ENCODE measurements at regions not wholly inside any gene's neighbourhood (a gene's known extent, or its start where the extent isn't known, plus 50 kb on each side); places are given as distances from the start of the nearest gene placed in this dataset.

DNA sequence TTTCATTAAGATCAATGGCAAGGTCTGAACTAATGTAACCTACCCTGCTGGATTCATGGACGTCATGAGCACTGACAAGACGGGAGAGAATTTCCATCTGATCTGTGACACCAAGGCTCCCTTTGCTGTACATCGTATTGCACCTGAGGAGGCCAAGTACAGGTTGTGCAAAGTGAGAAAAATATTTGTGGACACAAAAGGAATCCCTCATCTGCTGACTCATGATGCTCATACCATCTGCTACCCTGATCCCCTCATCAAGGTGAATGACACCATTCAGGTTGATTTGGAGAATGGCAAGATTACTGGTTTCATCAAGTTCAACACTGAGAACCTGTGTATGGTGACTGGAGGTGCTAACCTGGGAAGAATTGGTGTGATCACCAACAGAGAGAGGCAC, 82.3 kb upstream of the NDUFV2 start:
- TF ChIP-seq, protein P1, sequence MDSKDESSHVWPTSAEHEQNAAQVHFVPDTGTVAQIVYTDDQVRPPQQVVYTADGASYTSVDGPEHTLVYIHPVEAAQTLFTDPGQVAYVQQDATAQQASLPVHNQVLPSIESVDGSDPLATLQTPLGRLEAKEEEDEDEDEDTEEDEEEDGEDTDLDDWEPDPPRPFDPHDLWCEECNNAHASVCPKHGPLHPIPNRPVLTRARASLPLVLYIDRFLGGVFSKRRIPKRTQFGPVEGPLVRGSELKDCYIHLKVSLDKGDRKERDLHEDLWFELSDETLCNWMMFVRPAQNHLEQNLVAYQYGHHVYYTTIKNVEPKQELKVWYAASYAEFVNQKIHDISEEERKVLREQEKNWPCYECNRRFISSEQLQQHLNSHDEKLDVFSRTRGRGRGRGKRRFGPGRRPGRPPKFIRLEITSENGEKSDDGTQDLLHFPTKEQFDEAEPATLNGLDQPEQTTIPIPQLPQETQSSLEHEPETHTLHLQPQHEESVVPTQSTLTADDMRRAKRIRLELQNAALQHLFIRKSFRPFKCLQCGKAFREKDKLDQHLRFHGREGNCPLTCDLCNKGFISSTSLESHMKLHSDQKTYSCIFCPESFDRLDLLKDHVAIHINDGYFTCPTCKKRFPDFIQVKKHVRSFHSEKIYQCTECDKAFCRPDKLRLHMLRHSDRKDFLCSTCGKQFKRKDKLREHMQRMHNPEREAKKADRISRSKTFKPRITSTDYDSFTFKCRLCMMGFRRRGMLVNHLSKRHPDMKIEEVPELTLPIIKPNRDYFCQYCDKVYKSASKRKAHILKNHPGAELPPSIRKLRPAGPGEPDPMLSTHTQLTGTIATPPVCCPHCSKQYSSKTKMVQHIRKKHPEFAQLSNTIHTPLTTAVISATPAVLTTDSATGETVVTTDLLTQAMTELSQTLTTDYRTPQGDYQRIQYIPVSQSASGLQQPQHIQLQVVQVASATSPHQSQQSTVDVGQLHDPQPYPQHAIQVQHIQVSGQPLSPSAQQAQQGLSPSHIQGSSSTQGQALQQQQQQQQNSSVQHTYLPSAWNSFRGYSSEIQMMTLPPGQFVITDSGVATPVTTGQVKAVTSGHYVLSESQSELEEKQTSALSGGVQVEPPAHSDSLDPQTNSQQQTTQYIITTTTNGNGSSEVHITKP (tag by site-specific recombination; IDR thresholded peaks at IDR 0.05): no peak
- TF ChIP-seq, protein P2, sequence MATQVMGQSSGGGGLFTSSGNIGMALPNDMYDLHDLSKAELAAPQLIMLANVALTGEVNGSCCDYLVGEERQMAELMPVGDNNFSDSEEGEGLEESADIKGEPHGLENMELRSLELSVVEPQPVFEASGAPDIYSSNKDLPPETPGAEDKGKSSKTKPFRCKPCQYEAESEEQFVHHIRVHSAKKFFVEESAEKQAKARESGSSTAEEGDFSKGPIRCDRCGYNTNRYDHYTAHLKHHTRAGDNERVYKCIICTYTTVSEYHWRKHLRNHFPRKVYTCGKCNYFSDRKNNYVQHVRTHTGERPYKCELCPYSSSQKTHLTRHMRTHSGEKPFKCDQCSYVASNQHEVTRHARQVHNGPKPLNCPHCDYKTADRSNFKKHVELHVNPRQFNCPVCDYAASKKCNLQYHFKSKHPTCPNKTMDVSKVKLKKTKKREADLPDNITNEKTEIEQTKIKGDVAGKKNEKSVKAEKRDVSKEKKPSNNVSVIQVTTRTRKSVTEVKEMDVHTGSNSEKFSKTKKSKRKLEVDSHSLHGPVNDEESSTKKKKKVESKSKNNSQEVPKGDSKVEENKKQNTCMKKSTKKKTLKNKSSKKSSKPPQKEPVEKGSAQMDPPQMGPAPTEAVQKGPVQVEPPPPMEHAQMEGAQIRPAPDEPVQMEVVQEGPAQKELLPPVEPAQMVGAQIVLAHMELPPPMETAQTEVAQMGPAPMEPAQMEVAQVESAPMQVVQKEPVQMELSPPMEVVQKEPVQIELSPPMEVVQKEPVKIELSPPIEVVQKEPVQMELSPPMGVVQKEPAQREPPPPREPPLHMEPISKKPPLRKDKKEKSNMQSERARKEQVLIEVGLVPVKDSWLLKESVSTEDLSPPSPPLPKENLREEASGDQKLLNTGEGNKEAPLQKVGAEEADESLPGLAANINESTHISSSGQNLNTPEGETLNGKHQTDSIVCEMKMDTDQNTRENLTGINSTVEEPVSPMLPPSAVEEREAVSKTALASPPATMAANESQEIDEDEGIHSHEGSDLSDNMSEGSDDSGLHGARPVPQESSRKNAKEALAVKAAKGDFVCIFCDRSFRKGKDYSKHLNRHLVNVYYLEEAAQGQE (tag by site-specific recombination; IDR thresholded peaks at IDR 0.05): no peak
- TF ChIP-seq, protein P3, sequence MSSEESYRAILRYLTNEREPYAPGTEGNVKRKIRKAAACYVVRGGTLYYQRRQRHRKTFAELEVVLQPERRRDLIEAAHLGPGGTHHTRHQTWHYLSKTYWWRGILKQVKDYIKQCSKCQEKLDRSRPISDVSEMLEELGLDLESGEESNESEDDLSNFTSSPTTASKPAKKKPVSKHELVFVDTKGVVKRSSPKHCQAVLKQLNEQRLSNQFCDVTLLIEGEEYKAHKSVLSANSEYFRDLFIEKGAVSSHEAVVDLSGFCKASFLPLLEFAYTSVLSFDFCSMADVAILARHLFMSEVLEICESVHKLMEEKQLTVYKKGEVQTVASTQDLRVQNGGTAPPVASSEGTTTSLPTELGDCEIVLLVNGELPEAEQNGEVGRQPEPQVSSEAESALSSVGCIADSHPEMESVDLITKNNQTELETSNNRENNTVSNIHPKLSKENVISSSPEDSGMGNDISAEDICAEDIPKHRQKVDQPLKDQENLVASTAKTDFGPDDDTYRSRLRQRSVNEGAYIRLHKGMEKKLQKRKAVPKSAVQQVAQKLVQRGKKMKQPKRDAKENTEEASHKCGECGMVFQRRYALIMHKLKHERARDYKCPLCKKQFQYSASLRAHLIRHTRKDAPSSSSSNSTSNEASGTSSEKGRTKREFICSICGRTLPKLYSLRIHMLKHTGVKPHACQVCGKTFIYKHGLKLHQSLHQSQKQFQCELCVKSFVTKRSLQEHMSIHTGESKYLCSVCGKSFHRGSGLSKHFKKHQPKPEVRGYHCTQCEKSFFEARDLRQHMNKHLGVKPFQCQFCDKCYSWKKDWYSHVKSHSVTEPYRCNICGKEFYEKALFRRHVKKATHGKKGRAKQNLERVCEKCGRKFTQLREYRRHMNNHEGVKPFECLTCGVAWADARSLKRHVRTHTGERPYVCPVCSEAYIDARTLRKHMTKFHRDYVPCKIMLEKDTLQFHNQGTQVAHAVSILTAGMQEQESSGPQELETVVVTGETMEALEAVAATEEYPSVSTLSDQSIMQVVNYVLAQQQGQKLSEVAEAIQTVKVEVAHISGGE (tag by site-specific recombination; conservative IDR thresholded peaks at IDR 0.05; ENCODE audit: low read depth): no peak
- TF ChIP-seq, protein P4, sequence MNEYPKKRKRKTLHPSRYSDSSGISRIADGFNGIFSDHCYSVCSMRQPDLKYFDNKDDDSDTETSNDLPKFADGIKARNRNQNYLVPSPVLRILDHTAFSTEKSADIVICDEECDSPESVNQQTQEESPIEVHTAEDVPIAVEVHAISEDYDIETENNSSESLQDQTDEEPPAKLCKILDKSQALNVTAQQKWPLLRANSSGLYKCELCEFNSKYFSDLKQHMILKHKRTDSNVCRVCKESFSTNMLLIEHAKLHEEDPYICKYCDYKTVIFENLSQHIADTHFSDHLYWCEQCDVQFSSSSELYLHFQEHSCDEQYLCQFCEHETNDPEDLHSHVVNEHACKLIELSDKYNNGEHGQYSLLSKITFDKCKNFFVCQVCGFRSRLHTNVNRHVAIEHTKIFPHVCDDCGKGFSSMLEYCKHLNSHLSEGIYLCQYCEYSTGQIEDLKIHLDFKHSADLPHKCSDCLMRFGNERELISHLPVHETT (tag by site-specific recombination; IDR thresholded peaks at IDR 0.05): no peak
- TF ChIP-seq ZNF274 (IDR thresholded peaks at IDR 0.05; ENCODE audit: low read length): no peak
- TF ChIP-seq ZNF274 (tag by site-specific recombination; IDR thresholded peaks at IDR 0.05; ENCODE audit: borderline replicate concordance): no peak
- TF ChIP-seq, protein P5, sequence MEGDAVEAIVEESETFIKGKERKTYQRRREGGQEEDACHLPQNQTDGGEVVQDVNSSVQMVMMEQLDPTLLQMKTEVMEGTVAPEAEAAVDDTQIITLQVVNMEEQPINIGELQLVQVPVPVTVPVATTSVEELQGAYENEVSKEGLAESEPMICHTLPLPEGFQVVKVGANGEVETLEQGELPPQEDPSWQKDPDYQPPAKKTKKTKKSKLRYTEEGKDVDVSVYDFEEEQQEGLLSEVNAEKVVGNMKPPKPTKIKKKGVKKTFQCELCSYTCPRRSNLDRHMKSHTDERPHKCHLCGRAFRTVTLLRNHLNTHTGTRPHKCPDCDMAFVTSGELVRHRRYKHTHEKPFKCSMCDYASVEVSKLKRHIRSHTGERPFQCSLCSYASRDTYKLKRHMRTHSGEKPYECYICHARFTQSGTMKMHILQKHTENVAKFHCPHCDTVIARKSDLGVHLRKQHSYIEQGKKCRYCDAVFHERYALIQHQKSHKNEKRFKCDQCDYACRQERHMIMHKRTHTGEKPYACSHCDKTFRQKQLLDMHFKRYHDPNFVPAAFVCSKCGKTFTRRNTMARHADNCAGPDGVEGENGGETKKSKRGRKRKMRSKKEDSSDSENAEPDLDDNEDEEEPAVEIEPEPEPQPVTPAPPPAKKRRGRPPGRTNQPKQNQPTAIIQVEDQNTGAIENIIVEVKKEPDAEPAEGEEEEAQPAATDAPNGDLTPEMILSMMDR (tag by site-specific recombination; IDR thresholded peaks at IDR 0.05): no peak
- no peak for TF ChIP-seq RBAK (tag by site-specific recombination; IDR thresholded peaks at IDR 0.05)
- no peak for TF ChIP-seq ZNF202 (tag by site-specific recombination; IDR thresholded peaks at IDR 0.05; ENCODE audit: borderline replicate concordance)
- TF ChIP-seq SP2 (tag by site-specific recombination; IDR thresholded peaks at IDR 0.05): no peak
- TF ChIP-seq TRIM28 (IDR thresholded peaks at IDR 0.05; ENCODE audit: borderline replicate concordance, low read length): no peak
- TF ChIP-seq HOXA7 (CRISPR knock-in tag; IDR thresholded peaks at IDR 0.05; ENCODE audit: borderline replicate concordance): no peak
- TF ChIP-seq, protein P6, sequence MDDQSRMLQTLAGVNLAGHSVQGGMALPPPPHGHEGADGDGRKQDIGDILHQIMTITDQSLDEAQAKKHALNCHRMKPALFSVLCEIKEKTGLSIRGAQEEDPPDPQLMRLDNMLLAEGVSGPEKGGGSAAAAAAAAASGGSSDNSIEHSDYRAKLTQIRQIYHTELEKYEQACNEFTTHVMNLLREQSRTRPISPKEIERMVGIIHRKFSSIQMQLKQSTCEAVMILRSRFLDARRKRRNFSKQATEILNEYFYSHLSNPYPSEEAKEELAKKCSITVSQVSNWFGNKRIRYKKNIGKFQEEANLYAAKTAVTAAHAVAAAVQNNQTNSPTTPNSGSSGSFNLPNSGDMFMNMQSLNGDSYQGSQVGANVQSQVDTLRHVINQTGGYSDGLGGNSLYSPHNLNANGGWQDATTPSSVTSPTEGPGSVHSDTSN (CRISPR knock-in tag; IDR thresholded peaks at IDR 0.05): no peak
